GM12873 (cell line): ENCODE measurements at regions not wholly inside any gene's neighbourhood (a gene's known extent, or its start where the extent isn't known, plus 50 kb on each side); places are given as distances from the start of the nearest gene placed in this dataset.

ENCODE experiments used
- CTCF ChIP-seq: IDR thresholded peaks from 2 replicates; pipeline ENCODE4 v1.5.1; 2012; ENCODE audit warnings: low read depth, mild to moderate bottlenecking, moderate library complexity, low read length, control low read depth; ENCODE audit not compliant: insufficient read depth; ENCODE audit errors: missing control alignments

- no peak for TF ChIP-seq CTCF
These were observed 104.0 kb upstream of the LHX1 start for GRCh38 chr17:36833279-36833678.

GRCh38 chr17:36835036-36835435 is 102.2 kb upstream of the LHX1 start:
- TF ChIP-seq CTCF, result no peak

GRCh38 chr17:36837195-36837938 is 99.9 kb upstream of the LHX1 start:
- no peak for TF ChIP-seq CTCF

GRCh38 chr17:36837939-36838272 is 99.4 kb upstream of the LHX1 start:
- TF ChIP-seq CTCF, result no peak

GRCh38 chr17:36839256-36839655 is 98.0 kb upstream of the LHX1 start:
- TF ChIP-seq CTCF, result no peak

GRCh38 chr17:36840796-36841195 is 96.5 kb upstream of the LHX1 start:
- no peak for TF ChIP-seq CTCF

- no peak for TF ChIP-seq CTCF
These were observed 95.0 kb upstream of the LHX1 start for GRCh38 chr17:36842231-36842819.
